Tibial nerve (tissue), 4 donors: ENCODE measurements at regions not wholly inside any gene's neighbourhood (a gene's known extent, or its start where the extent isn't known, plus 50 kb on each side); places are given as distances from the start of the nearest gene placed in this dataset.
A peak's percentile ranks its signal among the peaks of the same experiment; 100 is the strongest.

Experiments used
- DNase-seq, 2 donors: peaks; one replicate each; pipeline ENCODE4 v3.0.0-alpha.2; 2019; ENCODE audit warnings: low spot score in 2 of 2
- H3K27ac ChIP-seq, 4 donors: fragments of 200-600 bp; sonication (generic) in 3 of 4; one replicate each; pipeline ENCODE4 v1.5.1; 2017 to 2019; ENCODE audit warnings: mild to moderate bottlenecking in 1 of 4
- H3K27me3 ChIP-seq, 2 donors: fragments of 200-600 bp; sonication (generic) in 1 of 2; one replicate each; pipeline versions ENCODE4 v1.5.1 to v1.6.0; 2017 to 2019
- H3K36me3 ChIP-seq, 3 donors: fragments of 200-600 bp; sonication (generic); one replicate each; pipeline ENCODE4 v1.5.1; 2018 to 2019
- H3K4me1 ChIP-seq, 4 donors: fragments of 200-600 bp; sonication (generic) in 3 of 4; one replicate each; pipeline ENCODE4 v1.5.1; 2017 to 2019
- H3K4me3 ChIP-seq, 4 donors: fragments of 200-600 bp; sonication (generic) in 3 of 4; one replicate each; pipeline ENCODE4 v1.5.1; 2017 to 2019; ENCODE audit warnings: mild to moderate bottlenecking in 1 of 4, moderate library complexity in 1 of 4
- H3K9me3 ChIP-seq, 4 donors: fragments of 200-600 bp; sonication (generic) in 3 of 4; one replicate each; pipeline ENCODE4 v1.5.1; 2017 to 2019
- EP300 ChIP-seq, 2 donors: sonication (generic); formaldehyde crosslinking; IDR thresholded peaks; one replicate each; pipeline ENCODE4 v1.6.1; 2017; ENCODE audit warnings: antibody characterized with exemption in 2 of 2, mild to moderate bottlenecking in 1 of 2
- POLR2A ChIP-seq, 2 donors: fragments of 450-650 bp; IDR thresholded peaks; one replicate each; pipeline ENCODE4 v1.6.1; 2017; ENCODE audit warnings: antibody characterized with exemption in 2 of 2, mild to moderate bottlenecking in 2 of 2, moderate library complexity in 2 of 2
- WGBS, 2 donors: methylation state at CpG; one replicate each; pipeline ENCODE4 v1.1.5; 2018; 5-methylcytosine and 5-hydroxymethylcytosine counted together
- TF ChIP-seq, protein P1 (sequence below), 5 experiments: fragments of 200-600 bp in 3 of 5; fragments of 450-650 bp in 2 of 5; sonication (generic) in 3 of 5; IDR thresholded peaks; one replicate each; pipeline ENCODE4 v1.5.1; 2016 to 2019; ENCODE audit warnings: antibody characterized with exemption in 5 of 5, mild to moderate bottlenecking in 3 of 5, moderate library complexity in 2 of 5

DNA sequence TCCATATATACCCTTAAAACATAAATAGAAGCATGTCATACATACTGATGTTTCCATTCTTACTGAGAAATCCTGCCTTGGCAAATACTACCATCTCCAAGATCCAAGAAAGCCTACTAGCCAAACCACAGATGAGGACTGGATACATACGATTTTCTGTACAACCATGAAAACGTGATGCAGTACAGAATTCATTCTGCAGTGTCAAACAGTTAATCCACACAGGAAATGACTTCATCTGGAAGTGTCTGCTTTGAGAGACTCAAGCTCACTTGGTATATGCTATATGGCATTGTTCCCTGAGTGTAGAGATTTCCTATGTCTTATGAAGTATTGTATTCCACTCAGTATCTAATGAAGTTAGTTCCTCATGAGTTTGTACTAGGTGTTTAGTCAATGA, 94.3 kb downstream of the CT47B1 start:
- no peak overlapping the region for H3K4me3 ChIP-seq
- WGBS, 2 donors = 13 to 22% methylated on average over 2 of the region's 2 CpGs

DNA sequence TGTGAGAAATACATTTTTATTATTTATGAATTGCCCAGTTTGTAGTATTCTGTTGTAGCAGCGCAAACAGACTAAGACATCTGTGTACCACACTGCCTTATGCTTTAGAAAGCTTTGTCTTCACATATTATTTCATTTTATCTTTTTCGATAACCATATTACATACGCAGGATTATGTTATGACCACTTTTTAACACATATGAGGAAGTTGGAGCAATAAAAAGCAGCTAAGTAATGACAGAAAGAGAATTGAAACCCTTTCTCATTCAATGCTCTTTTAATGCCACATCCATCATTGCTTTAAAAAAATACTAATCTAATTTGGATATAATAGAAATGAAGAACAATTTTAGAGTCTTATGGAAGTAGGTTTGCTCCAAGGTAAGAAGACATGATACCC, 99.7 kb downstream of the CT47B1 start:
- H3K27ac ChIP-seq = no peak overlapping the region
- no peak overlapping the region for H3K4me3 ChIP-seq
- no peaks in the 10 kb centered on the region for H3K4me1 ChIP-seq
- H3K27me3 ChIP-seq = no peaks in the 10 kb centered on the region
- no peaks in the 10 kb centered on the region for H3K9me3 ChIP-seq
- WGBS, 2 donors = 82 to 89% methylated on average over 3 of the region's 3 CpGs
- no peak for DNase-seq
- TF ChIP-seq POLR2A (IDR thresholded peaks at IDR 0.05) (no peak), EP300 (IDR thresholded peaks at IDR 0.05) (no peak)
- TF ChIP-seq, protein P1, sequence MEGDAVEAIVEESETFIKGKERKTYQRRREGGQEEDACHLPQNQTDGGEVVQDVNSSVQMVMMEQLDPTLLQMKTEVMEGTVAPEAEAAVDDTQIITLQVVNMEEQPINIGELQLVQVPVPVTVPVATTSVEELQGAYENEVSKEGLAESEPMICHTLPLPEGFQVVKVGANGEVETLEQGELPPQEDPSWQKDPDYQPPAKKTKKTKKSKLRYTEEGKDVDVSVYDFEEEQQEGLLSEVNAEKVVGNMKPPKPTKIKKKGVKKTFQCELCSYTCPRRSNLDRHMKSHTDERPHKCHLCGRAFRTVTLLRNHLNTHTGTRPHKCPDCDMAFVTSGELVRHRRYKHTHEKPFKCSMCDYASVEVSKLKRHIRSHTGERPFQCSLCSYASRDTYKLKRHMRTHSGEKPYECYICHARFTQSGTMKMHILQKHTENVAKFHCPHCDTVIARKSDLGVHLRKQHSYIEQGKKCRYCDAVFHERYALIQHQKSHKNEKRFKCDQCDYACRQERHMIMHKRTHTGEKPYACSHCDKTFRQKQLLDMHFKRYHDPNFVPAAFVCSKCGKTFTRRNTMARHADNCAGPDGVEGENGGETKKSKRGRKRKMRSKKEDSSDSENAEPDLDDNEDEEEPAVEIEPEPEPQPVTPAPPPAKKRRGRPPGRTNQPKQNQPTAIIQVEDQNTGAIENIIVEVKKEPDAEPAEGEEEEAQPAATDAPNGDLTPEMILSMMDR (IDR thresholded peaks at IDR 0.05) = no peak
- no peaks in the 10 kb centered on the region for H3K36me3 ChIP-seq

More for the DNA sequence above, 94.3 kb downstream of the CT47B1 start:
- Histone ChIP-seq H3K27ac (no peak overlapping the region), H3K36me3 (no peaks in the 10 kb centered on the region), H3K4me1 (no peaks in the 10 kb centered on the region), H3K27me3 (no peaks in the 10 kb centered on the region), H3K9me3 (no peaks in the 10 kb centered on the region)
- DNase-seq = no peak
- TF ChIP-seq, protein P1 (IDR thresholded peaks at IDR 0.05) = no peak
- TF ChIP-seq EP300 (IDR thresholded peaks at IDR 0.05) = no peak
- no peak for TF ChIP-seq POLR2A (IDR thresholded peaks at IDR 0.05)

GRCh38 chrX:120774606-120775005, 101.1 kb downstream of the CT47B1 start:
- H3K9me3 ChIP-seq = no peaks in the 10 kb centered on the region
- peaks cover 0 to 4% (median 0%) of the 10 kb centered on the region in 4 donors for H3K4me1 ChIP-seq
- no peaks in the 10 kb centered on the region for H3K36me3 ChIP-seq
- TF ChIP-seq EP300 (IDR thresholded peaks at IDR 0.05) (peak in 1 of 2 donors; percentile 50), POLR2A (IDR thresholded peaks at IDR 0.05) (no peak)
- TF ChIP-seq, protein P1 (IDR thresholded peaks at IDR 0.05) = no peak
- H3K27ac ChIP-seq = peak overlapping the region in 1 of 4 donors; percentile 20
- DNase-seq = no peak
- no peak overlapping the region for H3K4me3 ChIP-seq
- no peaks in the 10 kb centered on the region for H3K27me3 ChIP-seq

- DNase-seq = no peak
- Histone ChIP-seq H3K27ac (no peak overlapping the region), H3K9me3 (no peaks in the 10 kb centered on the region), H3K4me3 (no peak overlapping the region), H3K27me3 (no peaks in the 10 kb centered on the region), H3K4me1 (peaks cover 0 to 7% (median 0%) of the 10 kb centered on the region in 4 donors), H3K36me3 (no peaks in the 10 kb centered on the region)
- WGBS, 2 donors = 54 to 55% methylated on average over 5 of the region's 5 CpGs
- no peak for TF ChIP-seq EP300 (IDR thresholded peaks at IDR 0.05)
- TF ChIP-seq, protein P1 (IDR thresholded peaks at IDR 0.05) = no peak
- TF ChIP-seq POLR2A (IDR thresholded peaks at IDR 0.05) = no peak
Measured at GRCh38 chrX:120773801-120774200, 101.9 kb downstream of the CT47B1 start.

DNA sequence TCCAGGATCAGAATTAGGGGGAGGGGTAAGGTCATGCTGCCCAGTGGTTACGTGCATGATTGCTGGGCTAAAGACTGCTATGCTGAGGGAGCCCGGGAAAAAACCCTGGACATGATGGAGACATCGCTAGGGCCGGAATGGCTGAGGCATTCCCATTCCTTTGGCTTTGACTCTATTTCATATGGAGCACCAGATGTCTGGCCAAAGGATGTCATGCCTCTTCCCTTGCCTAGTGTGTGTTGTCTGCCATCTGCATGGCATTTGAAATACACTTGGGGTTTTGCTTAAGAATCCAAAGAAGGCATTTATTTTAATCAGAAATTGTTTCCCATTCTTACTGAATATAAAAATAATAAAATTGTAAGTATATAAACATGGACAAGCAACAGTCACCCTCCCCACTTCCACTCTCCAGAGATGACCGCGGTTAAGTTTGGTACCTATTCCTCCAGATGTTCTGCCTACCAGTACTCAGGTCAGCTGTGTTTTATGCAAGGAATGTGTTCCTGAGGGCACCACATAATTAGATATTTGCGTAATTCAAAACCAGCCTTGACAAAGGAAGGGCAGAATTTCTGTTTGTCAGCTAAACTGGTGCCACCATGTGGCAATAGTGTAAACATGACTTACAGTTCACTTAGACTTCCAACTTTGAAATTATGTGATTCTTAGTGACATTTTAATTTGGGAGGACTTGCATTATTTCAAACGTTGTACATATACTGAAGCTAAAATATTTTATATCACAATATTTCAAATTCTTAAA, 105.9 kb downstream of the CT47B1 start:
- WGBS, 2 donors = 2 to 48% methylated on average over 3 to 8 of the region's 8 CpGs
- Histone ChIP-seq H3K36me3 (no peaks in the 10 kb centered on the region), H3K27me3 (no peaks in the 10 kb centered on the region), H3K27ac (no peak overlapping the region), H3K4me1 (peaks cover 0 to 7% (median 0%) of the 10 kb centered on the region in 4 donors), H3K4me3 (no peak overlapping the region), H3K9me3 (no peaks in the 10 kb centered on the region)
- no peak for DNase-seq
- peak in 1 of 2 donors; percentile 30 for TF ChIP-seq EP300 (IDR thresholded peaks at IDR 0.05)
- no peak for TF ChIP-seq POLR2A (IDR thresholded peaks at IDR 0.05)
- TF ChIP-seq, protein P1 (IDR thresholded peaks at IDR 0.05) = peak; percentile 15 to 40 (median 32)
